Keratinocyte (primary cell): ENCODE measurements at regions not wholly inside any gene's neighbourhood (a gene's known extent, or its start where the extent isn't known, plus 50 kb on each side); places are given as distances from the start of the nearest gene placed in this dataset.

Source experiments
- DNase-seq: peaks from one replicate; pipeline ENCODE4 v3.0.0-alpha.2; 2011; ENCODE audit warnings: low read depth, missing footprints, low spot score
- FAIRE-seq: peaks from 2 replicates; lab custom pipeline; 2011; peaks lifted over from hg19 to GRCh38; lab: Jason Lieb, UNC
- H2AFZ ChIP-seq: 2 replicates; pipeline ENCODE4 v1.6.0; 2012; ENCODE audit warnings: low read length, control low read depth, inconsistent platforms; ENCODE audit not compliant: control insufficient read depth
- H3K27ac ChIP-seq: 2 replicates; pipeline ENCODE4 v1.5.1; 2011; ENCODE audit warnings: low read length; ENCODE audit not compliant: control insufficient read depth, insufficient read depth
- H3K27me3 ChIP-seq: 3 replicates; pipeline ENCODE4 v1.6.0; 2011; ENCODE audit warnings: low read length; ENCODE audit not compliant: control insufficient read depth, insufficient read depth; ENCODE audit errors: extremely low read depth
- H3K36me3 ChIP-seq, 2 experiments: 2 replicates in 1 of 2; 3 replicates in 1 of 2; pipeline ENCODE4 v1.5.1; 2011; ENCODE audit warnings: low read length in 2 of 2, mild to moderate bottlenecking in 1 of 2; ENCODE audit not compliant: control insufficient read depth in 2 of 2, insufficient read depth in 2 of 2; ENCODE audit errors: extremely low read depth in 1 of 2
- H3K4me1 ChIP-seq: 3 replicates; pipeline ENCODE4 v1.5.1; 2011; ENCODE audit warnings: low read length; ENCODE audit not compliant: control insufficient read depth, insufficient read depth; ENCODE audit errors: extremely low read depth
- H3K4me2 ChIP-seq: 3 replicates; pipeline ENCODE4 v1.6.0; 2011; ENCODE audit warnings: low read depth, low read length; ENCODE audit not compliant: control insufficient read depth, insufficient read depth; ENCODE audit errors: extremely low read depth
- H3K4me3 ChIP-seq, 3 experiments: fragments of 200-600 bp in 1 of 3; sonication (generic) in 1 of 3; 2 replicates in 2 of 3; 3 replicates in 1 of 3; pipeline ENCODE4 v1.5.1; 2011 to 2016; ENCODE audit warnings: low read length in 3 of 3, mild to moderate bottlenecking in 3 of 3, control low read depth in 2 of 3, inconsistent platforms in 1 of 3, low read depth in 1 of 3, mixed read lengths in 1 of 3, mixed run types in 1 of 3, moderate library complexity in 1 of 3; ENCODE audit not compliant: control insufficient read depth in 2 of 3, insufficient read depth in 2 of 3; ENCODE audit errors: extremely low read depth in 1 of 3
- H3K79me2 ChIP-seq: 2 replicates; pipeline ENCODE4 v1.6.0; 2012; ENCODE audit warnings: low read length; ENCODE audit not compliant: control insufficient read depth, insufficient read depth
- H3K9ac ChIP-seq: 3 replicates; pipeline ENCODE4 v1.6.0; 2011; ENCODE audit warnings: low read length; ENCODE audit not compliant: control insufficient read depth, insufficient read depth; ENCODE audit errors: extremely low read depth
- H3K9me1 ChIP-seq: 3 replicates; pipeline ENCODE4 v1.6.0; 2011; ENCODE audit warnings: low read length; ENCODE audit not compliant: control insufficient read depth, insufficient read depth; ENCODE audit errors: extremely low read depth
- H3K9me3 ChIP-seq: 2 replicates; pipeline ENCODE4 v1.5.1; 2012; ENCODE audit warnings: low read depth, low read length; ENCODE audit not compliant: control insufficient read depth
- H4K20me1 ChIP-seq: 3 replicates; pipeline ENCODE4 v1.6.0; 2011; ENCODE audit warnings: low read length; ENCODE audit not compliant: control insufficient read depth, insufficient read depth; ENCODE audit errors: extremely low read depth
- EZH2 ChIP-seq: IDR thresholded peaks from one replicate; pipeline ENCODE4 v1.6.1; 2012; ENCODE audit warnings: inconsistent platforms, mild to moderate bottlenecking, low read length, moderate library complexity
- dilution Hi-C: fragments of 300-500 bp; cut with MboI; formaldehyde crosslinking; loops from one replicate; pipeline ENCODE4 v1.7.0; 2020; ENCODE audit warnings: low sequenced_read_pairs; ENCODE audit not compliant: extremely low pct_ligation_motif_present
- TF ChIP-seq, protein P1 (sequence below), 3 experiments: IDR thresholded peaks in 1 of 3; conservative IDR thresholded peaks in 1 of 3; optimal IDR thresholded peaks in 1 of 3; 2 replicates in 2 of 3; 3 replicates in 1 of 3; pipeline versions ENCODE3 to v1.5.1; 2011; ENCODE audit warnings: low read length in 3 of 3, mild to moderate bottlenecking in 3 of 3, moderate library complexity in 2 of 3, control low read depth in 1 of 3, inconsistent platforms in 1 of 3; ENCODE audit not compliant: insufficient read depth in 2 of 3; ENCODE audit errors: extremely low read depth in 1 of 3

- H4K20me1 ChIP-seq = no peaks in the 10 kb centered on the region
- no peak overlapping the region for H3K4me3 ChIP-seq
- H3K9me1 ChIP-seq = no peaks in the 10 kb centered on the region
- no peak overlapping the region for H3K27ac ChIP-seq
- FAIRE-seq (no peak), DNase-seq (no peak)
- H3K27me3 ChIP-seq = no peaks in the 10 kb centered on the region
- dilution Hi-C loops = no loop called here
- H3K9me3 ChIP-seq = no peaks in the 10 kb centered on the region
- H3K79me2 ChIP-seq = no peaks in the 10 kb centered on the region
- peak overlapping the region; percentile 56 for H2AFZ ChIP-seq
- H3K4me2 ChIP-seq = no peak overlapping the region
- TF ChIP-seq, protein P1, sequence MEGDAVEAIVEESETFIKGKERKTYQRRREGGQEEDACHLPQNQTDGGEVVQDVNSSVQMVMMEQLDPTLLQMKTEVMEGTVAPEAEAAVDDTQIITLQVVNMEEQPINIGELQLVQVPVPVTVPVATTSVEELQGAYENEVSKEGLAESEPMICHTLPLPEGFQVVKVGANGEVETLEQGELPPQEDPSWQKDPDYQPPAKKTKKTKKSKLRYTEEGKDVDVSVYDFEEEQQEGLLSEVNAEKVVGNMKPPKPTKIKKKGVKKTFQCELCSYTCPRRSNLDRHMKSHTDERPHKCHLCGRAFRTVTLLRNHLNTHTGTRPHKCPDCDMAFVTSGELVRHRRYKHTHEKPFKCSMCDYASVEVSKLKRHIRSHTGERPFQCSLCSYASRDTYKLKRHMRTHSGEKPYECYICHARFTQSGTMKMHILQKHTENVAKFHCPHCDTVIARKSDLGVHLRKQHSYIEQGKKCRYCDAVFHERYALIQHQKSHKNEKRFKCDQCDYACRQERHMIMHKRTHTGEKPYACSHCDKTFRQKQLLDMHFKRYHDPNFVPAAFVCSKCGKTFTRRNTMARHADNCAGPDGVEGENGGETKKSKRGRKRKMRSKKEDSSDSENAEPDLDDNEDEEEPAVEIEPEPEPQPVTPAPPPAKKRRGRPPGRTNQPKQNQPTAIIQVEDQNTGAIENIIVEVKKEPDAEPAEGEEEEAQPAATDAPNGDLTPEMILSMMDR (optimal IDR thresholded peaks at IDR 0.05 in 1 of 3, IDR thresholded peaks at IDR 0.05 in 1 of 3, conservative IDR thresholded peaks at IDR 0.05 in 1 of 3; ENCODE audit: extremely low read depth in 1 of 3, insufficient read depth in 2 of 3, low read length in 3 of 3) = no peak
- TF ChIP-seq EZH2 = no peak
- no peak overlapping the region for H3K9ac ChIP-seq
- peaks cover 17% of the 10 kb centered on the region for H3K4me1 ChIP-seq
- H3K36me3 ChIP-seq = no peaks in the 10 kb centered on the region
Observed at GRCh38 chr6:113411011-113411410, 446.1 kb upstream of the MARCKS start.

DNA sequence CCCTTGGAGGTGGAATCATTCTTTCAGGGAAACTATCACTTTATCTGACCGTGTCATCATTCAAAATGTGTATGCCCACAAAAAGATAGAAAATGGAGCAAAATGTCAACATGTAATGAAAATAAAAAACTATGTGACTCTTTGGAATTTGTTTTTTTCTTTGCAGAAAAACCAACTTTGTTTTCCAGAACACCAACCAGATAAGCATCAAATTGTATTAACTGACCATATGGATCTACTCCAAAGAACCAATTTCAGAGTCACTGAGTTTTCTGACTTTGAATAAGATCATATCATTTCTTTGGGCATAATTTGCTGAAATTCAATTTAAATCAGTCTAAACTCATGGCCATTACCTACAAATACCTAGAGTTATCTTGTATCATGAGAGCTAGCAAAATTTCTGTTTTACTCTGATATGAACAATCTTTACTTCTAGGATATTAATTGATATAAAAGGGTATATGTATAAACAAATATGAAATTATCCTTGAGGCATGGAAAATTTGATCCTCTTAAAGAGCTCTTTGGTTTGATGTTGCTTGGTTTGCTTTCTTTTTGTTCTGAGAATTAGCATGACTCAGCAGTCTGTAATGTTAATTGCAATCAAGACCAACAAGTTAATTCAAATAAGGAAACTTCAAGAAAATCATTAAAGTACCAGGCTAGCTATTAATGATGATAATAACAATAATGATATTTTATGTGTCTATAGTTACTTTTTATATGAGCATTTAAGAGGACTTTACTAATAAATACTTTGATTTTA is 444.4 kb upstream of the MARCKS start:
- Histone ChIP-seq H3K4me3 (no peak overlapping the region), H3K27me3 (no peaks in the 10 kb centered on the region), H3K36me3 (no peaks in the 10 kb centered on the region), H2AFZ (no peak overlapping the region), H3K27ac (no peak overlapping the region), H3K9me3 (no peaks in the 10 kb centered on the region), H3K4me2 (peak overlapping the region; percentile 9), H4K20me1 (no peaks in the 10 kb centered on the region), H3K9ac (no peak overlapping the region), H3K4me1 (peaks cover 17% of the 10 kb centered on the region), H3K9me1 (no peaks in the 10 kb centered on the region), H3K79me2 (no peaks in the 10 kb centered on the region)
- FAIRE-seq = peak; percentile 72
- dilution Hi-C loops = no loop called here
- TF ChIP-seq, protein P1 (optimal IDR thresholded peaks at IDR 0.05 in 1 of 3, IDR thresholded peaks at IDR 0.05 in 1 of 3, conservative IDR thresholded peaks at IDR 0.05 in 1 of 3; ENCODE audit: extremely low read depth in 1 of 3, insufficient read depth in 2 of 3, low read length in 3 of 3) = no peak
- TF ChIP-seq EZH2 = no peak
- no peak for DNase-seq
